Activated CD8-positive, alpha-beta memory T cell treated with anti-CD3 and anti-CD28 coated beads for 4 hours (primary cell): ENCODE measurements at regions not wholly inside any gene's neighbourhood (a gene's known extent, or its start where the extent isn't known, plus 50 kb on each side); places are given as distances from the start of the nearest gene placed in this dataset.

ENCODE experiments used
- DNase-seq, 2 donors: peaks; one replicate each; pipeline ENCODE4 v3.0.0-alpha.2; 2020; ENCODE audit warnings: low read depth in 2 of 2

- DNase-seq, result no peak
Observed at GRCh38 chr2:192313773-192314172, 119.0 kb upstream of the TMEFF2 start.

GRCh38 chr2:192311701-192312460, 117.1 kb upstream of the TMEFF2 start:
- no peak for DNase-seq

- DNase-seq, result no peak
Observed at GRCh38 chr2:192307530-192307929, 112.8 kb upstream of the TMEFF2 start.

GRCh38 chr2:192298664-192299063, 103.9 kb upstream of the TMEFF2 start:
- DNase-seq, result no peak

GRCh38 chr2:192292478-192292877, 97.7 kb upstream of the TMEFF2 start:
- DNase-seq, result no peak

GRCh38 chr2:192288295-192288694, 93.6 kb upstream of the TMEFF2 start:
- DNase-seq, result no peak

- no peak for DNase-seq
Observed at GRCh38 chr2:192286093-192286701, 91.5 kb upstream of the TMEFF2 start.

GRCh38 chr2:192283450-192283849, 88.7 kb upstream of the TMEFF2 start:
- DNase-seq, result no peak

GRCh38 chr2:192278701-192279100, 84.0 kb upstream of the TMEFF2 start:
- DNase-seq, result no peak

GRCh38 chr2:192277494-192278109, 82.9 kb upstream of the TMEFF2 start:
- DNase-seq, result no peak

GRCh38 chr2:192275632-192276031, 80.9 kb upstream of the TMEFF2 start:
- no peak for DNase-seq

GRCh38 chr2:192267484-192267883, 72.8 kb upstream of the TMEFF2 start:
- DNase-seq, result no peak

GRCh38 chr2:192265751-192266150, 71.0 kb upstream of the TMEFF2 start:
- DNase-seq, result no peak

GRCh38 chr2:192254444-192254843, 59.7 kb upstream of the TMEFF2 start:
- DNase-seq, result no peak

GRCh38 chr2:192253692-192254091, 59.0 kb upstream of the TMEFF2 start:
- no peak for DNase-seq

GRCh38 chr2:192250961-192251360, 56.2 kb upstream of the TMEFF2 start:
- no peak for DNase-seq

- DNase-seq, result no peak
Observed at GRCh38 chr2:192247456-192247855, 52.7 kb upstream of the TMEFF2 start.

GRCh38 chr2:192246297-192246696, 51.6 kb upstream of the TMEFF2 start:
- DNase-seq, result no peak

- DNase-seq, result no peak
Observed at GRCh38 chr2:192245329-192245728, 50.6 kb upstream of the TMEFF2 start.
